Uterus (tissue), 3 donors: ENCODE measurements at regions not wholly inside any gene's neighbourhood (a gene's known extent, or its start where the extent isn't known, plus 50 kb on each side); places are given as distances from the start of the nearest gene placed in this dataset.

Experiments used
- DNase-seq, 2 donors: peaks; one replicate each; pipeline ENCODE4 v3.0.0-alpha.2; 2019 to 2020
- H3K27ac ChIP-seq, 2 donors: fragments of 200-600 bp; sonication (generic); 1 replicate in 1 of 2; 2 replicates in 1 of 2; pipeline ENCODE4 v1.5.1; 2016 to 2018
- H3K27me3 ChIP-seq, 2 donors: fragments of 200-600 bp; sonication (generic); one replicate each; pipeline ENCODE4 v1.5.1; 2018 to 2019; ENCODE audit warnings: control low read depth in 1 of 2
- H3K36me3 ChIP-seq, 2 donors: fragments of 200-600 bp; sonication (generic); one replicate each; pipeline ENCODE4 v1.5.1; 2019; ENCODE audit warnings: control low read depth in 1 of 2
- H3K4me1 ChIP-seq, 2 donors: fragments of 200-600 bp; sonication (generic); one replicate each; pipeline ENCODE4 v1.5.1; 2018 to 2019; ENCODE audit warnings: control low read depth in 1 of 2
- H3K4me3 ChIP-seq, 2 donors: fragments of 200-600 bp; sonication (generic); 1 replicate in 1 of 2; 2 replicates in 1 of 2; pipeline ENCODE4 v1.5.1; 2018 to 2019; ENCODE audit warnings: mild to moderate bottlenecking in 1 of 2
- H3K9me3 ChIP-seq, 2 donors: fragments of 200-600 bp; sonication (generic); one replicate each; pipeline ENCODE4 v1.5.1; 2019; ENCODE audit warnings: control low read depth in 1 of 2
- POLR2A ChIP-seq, 2 donors: fragments of 450-650 bp; IDR thresholded peaks; one replicate each; pipeline ENCODE4 v1.6.1; 2016; ENCODE audit warnings: antibody characterized with exemption in 2 of 2, mild to moderate bottlenecking in 1 of 2, moderate library complexity in 1 of 2
- intact Hi-C: fragments of 100-400 bp; cut with DNase I; formaldehyde crosslinking; loops from one replicate; pipeline ENCODE4 v1.15.1; 2023; ENCODE audit warnings: low total_unique reads
- TF ChIP-seq, protein P1 (sequence below), 4 experiments: fragments of 200-600 bp in 2 of 4; fragments of 450-650 bp in 2 of 4; sonication (generic) in 2 of 4; IDR thresholded peaks; one replicate each; pipeline ENCODE4 v1.5.1; 2016 to 2019; ENCODE audit warnings: antibody characterized with exemption in 4 of 4, mild to moderate bottlenecking in 2 of 4, moderate library complexity in 1 of 4
- donor health status: DM: yes; HTN: yes; CAD: no.

DNA sequence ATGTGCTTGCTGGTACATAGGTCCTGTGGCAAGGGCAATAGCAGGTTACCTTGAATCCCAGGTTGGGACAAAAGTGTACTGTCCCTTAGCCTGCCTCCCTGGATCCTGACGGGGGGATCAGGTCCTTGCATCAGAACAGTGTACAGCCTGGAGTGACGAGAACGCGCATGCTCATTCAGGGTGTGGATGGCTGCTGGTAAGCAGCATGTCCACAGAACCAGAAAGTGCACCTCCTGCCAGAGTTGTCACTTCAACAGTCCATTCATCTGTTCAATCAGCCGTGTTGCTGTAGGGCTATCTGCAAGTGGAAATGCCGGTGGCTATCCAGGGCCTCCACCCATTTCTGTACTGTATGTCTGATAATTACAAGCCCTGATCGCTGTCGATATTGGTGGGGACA, 236.3 kb upstream of the SOX4 start:
- intact Hi-C loops = no loop called here

DNA sequence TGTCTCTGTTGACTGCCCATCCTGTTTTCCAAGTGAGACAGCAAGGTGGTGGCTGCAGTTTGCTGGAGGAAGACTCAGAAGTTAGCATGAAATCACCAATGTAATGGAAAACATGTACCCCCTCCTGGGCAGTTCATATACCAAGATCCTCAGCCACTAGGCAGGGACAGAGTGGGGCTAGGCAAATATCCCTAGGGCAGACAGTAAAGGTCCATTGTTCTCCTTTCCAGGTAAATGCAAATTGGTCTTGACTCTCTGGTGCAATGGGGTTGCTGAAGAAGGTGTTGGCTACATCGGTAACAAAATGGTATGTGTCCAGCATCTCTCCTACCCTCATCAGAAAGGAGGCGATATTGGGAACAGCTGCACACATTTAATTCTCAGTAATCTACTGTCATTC, 233.6 kb upstream of the SOX4 start:
- Histone ChIP-seq H3K4me3 (no peak overlapping the region), H3K4me1 (no peaks in the 10 kb centered on the region), H3K9me3 (no peaks in the 10 kb centered on the region), H3K36me3 (no peaks in the 10 kb centered on the region), H3K27ac (no peak overlapping the region), H3K27me3 (no peaks in the 10 kb centered on the region)
- no peak for TF ChIP-seq POLR2A (IDR thresholded peaks at IDR 0.05)
- TF ChIP-seq, protein P1, sequence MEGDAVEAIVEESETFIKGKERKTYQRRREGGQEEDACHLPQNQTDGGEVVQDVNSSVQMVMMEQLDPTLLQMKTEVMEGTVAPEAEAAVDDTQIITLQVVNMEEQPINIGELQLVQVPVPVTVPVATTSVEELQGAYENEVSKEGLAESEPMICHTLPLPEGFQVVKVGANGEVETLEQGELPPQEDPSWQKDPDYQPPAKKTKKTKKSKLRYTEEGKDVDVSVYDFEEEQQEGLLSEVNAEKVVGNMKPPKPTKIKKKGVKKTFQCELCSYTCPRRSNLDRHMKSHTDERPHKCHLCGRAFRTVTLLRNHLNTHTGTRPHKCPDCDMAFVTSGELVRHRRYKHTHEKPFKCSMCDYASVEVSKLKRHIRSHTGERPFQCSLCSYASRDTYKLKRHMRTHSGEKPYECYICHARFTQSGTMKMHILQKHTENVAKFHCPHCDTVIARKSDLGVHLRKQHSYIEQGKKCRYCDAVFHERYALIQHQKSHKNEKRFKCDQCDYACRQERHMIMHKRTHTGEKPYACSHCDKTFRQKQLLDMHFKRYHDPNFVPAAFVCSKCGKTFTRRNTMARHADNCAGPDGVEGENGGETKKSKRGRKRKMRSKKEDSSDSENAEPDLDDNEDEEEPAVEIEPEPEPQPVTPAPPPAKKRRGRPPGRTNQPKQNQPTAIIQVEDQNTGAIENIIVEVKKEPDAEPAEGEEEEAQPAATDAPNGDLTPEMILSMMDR (IDR thresholded peaks at IDR 0.05) = no peak
- DNase-seq = no peak
- intact Hi-C loops = no loop called here

More for the DNA sequence above, 236.3 kb upstream of the SOX4 start:
- Histone ChIP-seq H3K36me3 (no peaks in the 10 kb centered on the region), H3K27me3 (no peaks in the 10 kb centered on the region), H3K9me3 (no peaks in the 10 kb centered on the region), H3K4me3 (no peak overlapping the region), H3K27ac (no peak overlapping the region), H3K4me1 (no peaks in the 10 kb centered on the region)
- TF ChIP-seq, protein P1 (IDR thresholded peaks at IDR 0.05) = no peak
- no peak for TF ChIP-seq POLR2A (IDR thresholded peaks at IDR 0.05)
- DNase-seq = no peak

DNA sequence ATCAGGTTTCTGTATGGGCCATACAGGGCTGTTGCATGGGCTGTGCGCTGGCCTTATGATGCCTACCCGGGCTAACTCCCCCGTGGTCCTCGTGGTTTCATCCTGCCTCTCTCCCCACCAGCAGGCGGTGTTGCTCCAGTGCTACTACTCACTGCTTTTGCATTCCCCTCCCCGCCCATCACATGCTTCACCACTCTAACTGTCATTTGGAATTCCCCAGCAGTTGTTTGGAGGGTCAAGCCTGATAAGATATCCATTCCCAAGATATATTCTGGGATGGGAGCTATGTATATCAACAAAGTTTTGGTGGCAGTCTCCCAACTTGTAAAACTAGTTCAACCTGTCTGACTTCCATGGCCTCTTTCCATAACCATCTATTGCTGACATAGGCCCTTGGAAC, 233.2 kb upstream of the SOX4 start:
- Histone ChIP-seq H3K27ac (no peak overlapping the region), H3K4me3 (no peak overlapping the region), H3K9me3 (no peaks in the 10 kb centered on the region), H3K36me3 (no peaks in the 10 kb centered on the region), H3K27me3 (no peaks in the 10 kb centered on the region), H3K4me1 (no peaks in the 10 kb centered on the region)
- no peak for DNase-seq
- intact Hi-C loops = no loop called here
- TF ChIP-seq POLR2A (IDR thresholded peaks at IDR 0.05) = no peak
- TF ChIP-seq, protein P1 (IDR thresholded peaks at IDR 0.05) = no peak

- Histone ChIP-seq H3K27ac (no peak overlapping the region), H3K4me3 (no peak overlapping the region), H3K9me3 (no peaks in the 10 kb centered on the region), H3K27me3 (no peaks in the 10 kb centered on the region), H3K4me1 (no peaks in the 10 kb centered on the region), H3K36me3 (no peaks in the 10 kb centered on the region)
- intact Hi-C loops = no loop called here
- DNase-seq = no peak
- TF ChIP-seq, protein P1 (IDR thresholded peaks at IDR 0.05) = no peak
- no peak for TF ChIP-seq POLR2A (IDR thresholded peaks at IDR 0.05)
Observed at GRCh38 chr6:21367148-21367547, 226.4 kb upstream of the SOX4 start.

GRCh38 chr6:21367649-21368154, 225.8 kb upstream of the SOX4 start:
- Histone ChIP-seq H3K27me3 (no peaks in the 10 kb centered on the region), H3K4me1 (no peaks in the 10 kb centered on the region), H3K27ac (no peak overlapping the region), H3K36me3 (no peaks in the 10 kb centered on the region), H3K4me3 (no peak overlapping the region), H3K9me3 (no peaks in the 10 kb centered on the region)
- DNase-seq = no peak
- no peak for TF ChIP-seq POLR2A (IDR thresholded peaks at IDR 0.05)
- TF ChIP-seq, protein P1 (IDR thresholded peaks at IDR 0.05) = no peak
- intact Hi-C loops = no loop called here
